Myocyte (in vitro differentiated cells): ENCODE measurements at regions not wholly inside any gene's neighbourhood (a gene's known extent, or its start where the extent isn't known, plus 50 kb on each side); places are given as distances from the start of the nearest gene placed in this dataset.
A peak's percentile ranks its signal among the peaks of the same experiment; 100 is the strongest.

ENCODE experiments used
- DNase-seq: peaks from one replicate; pipeline ENCODE4 v3.0.0-alpha.2; 2012; ENCODE audit warnings: low read depth

DNA sequence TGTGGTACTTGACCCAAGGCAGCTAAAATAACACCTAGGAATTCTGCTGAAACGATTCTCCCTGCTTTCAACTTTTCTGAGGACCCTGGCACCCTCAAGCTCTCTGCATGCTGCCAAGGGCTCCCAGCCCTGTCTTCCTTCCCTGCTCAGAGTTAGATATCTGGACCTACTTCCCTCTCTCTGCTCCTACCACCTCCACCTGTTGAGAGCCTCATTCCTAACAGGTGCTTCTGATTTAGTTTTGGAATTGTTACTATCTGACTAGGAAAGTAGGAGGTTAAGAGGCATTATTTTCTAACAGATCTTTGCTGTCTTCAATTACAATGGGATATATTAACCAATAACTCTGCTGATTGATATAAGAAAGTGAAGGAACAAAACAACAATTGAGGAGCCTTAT lies 253.8 kb downstream of the FZD1 start:
- no peak for DNase-seq

- peak; percentile 82 for DNase-seq
Observed at GRCh38 chr7:91519241-91520158, 255.3 kb downstream of the FZD1 start.

DNA sequence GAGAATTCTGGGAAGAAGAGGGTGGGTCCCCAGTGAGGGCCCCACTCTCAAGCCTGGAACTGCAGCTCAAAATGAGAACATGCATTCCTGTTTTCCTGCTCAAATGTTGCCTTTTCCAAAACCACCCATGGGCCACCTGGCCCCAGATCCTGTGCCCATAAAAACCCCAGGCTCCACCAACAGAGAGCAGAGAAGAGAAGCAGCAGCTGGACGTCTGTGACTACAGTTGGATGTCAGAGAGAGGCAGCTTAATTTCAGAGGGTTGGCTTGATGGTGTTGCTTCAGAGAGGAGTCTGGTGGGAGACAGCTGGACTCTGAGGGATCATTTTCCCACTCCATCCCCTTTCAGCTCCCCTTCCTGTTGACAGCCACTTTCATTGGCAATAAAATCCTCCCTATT lies 256.4 kb downstream of the FZD1 start:
- DNase-seq, result peak; percentile 65

- no peak for DNase-seq
Observed at GRCh38 chr7:91526404-91526803, 262.2 kb downstream of the FZD1 start.

DNA sequence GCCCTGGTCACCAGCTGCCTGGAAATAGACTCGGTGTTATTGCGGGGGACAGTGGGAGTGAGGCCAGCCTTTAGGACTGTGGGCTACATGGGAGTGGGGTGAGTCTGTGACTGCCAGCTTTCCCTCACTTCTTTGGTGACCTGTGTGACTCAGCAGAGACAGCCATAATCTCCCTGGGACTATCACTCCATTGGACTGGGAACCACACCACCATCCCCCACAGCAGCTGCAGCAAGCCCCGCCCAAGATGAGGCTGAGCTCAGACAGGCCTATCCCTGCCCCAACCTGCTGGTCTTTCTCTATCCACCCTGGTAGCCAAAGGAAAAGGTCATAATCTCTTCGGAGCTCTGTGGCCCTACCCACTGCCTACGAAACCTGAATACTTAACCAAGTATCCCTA lies 263.2 kb downstream of the FZD1 start:
- peak; percentile 66 for DNase-seq

- no peak for DNase-seq
Observed at GRCh38 chr7:91533996-91534395, 269.8 kb downstream of the FZD1 start.

GRCh38 chr7:91537260-91538152 lies 273.3 kb downstream of the FZD1 start:
- no peak for DNase-seq

DNA sequence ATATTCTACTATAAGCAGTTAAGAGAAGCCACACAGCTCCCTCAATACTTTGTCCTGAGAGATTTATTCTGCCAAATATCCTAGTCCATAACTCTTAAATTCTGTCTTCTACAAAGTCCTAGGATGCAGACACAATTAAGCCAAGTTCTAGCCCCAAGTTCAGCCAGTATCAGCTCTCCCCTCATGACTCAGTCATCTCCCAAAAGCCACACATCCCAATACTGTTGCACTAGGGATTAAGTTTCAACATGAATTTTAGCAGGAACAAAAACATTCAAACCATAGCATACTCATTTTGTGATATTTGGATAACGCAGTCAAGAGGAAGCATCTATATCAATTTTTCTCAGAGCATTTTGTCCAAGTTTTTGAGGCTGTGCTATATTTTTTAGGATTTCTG lies 277.4 kb downstream of the FZD1 start:
- DNase-seq, result peak; percentile 36

- DNase-seq, result peak; percentile 59
Observed at GRCh38 chr7:91543646-91544045, 279.4 kb downstream of the FZD1 start.

DNA sequence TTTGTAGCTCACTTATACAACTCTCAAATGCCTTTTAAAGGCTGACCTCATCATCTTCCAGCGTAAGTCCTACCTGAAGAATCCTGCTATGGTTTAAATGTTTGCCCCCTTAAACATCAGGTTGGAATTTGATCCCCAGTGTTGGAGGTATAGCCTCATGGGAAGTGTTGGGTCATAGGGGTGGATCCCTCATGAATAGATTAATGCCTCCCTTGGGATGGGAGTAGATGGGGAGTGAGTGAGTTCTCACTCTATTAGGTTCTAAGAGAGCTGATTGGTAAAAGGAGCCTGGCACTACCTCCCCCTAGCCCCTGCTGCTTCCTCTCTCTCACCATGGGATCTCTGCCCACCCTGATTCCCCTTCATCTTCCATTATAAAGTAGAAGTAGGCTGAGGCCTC lies 285.6 kb downstream of the FZD1 start:
- DNase-seq, result no peak

DNA sequence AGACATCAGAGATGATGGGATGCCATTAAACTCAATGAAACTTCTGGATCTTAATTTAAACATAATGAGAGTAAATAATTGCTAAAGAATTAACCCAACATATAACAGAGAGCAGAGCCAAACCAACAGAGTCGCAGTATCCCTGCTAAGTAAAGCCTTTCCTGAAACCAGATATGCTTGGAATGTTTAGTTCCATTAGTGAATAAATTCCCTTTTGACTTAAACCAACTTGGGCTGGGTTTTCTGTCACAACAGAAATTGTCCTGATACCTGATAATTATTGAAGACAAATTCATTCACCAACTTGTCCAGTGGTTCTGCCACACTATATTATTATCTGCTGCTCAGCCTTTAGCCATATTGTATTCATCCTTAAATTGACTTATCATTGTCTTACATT lies 286.7 kb downstream of the FZD1 start:
- DNase-seq, result peak; percentile 13

GRCh38 chr7:91551377-91552175 lies 287.3 kb downstream of the FZD1 start:
- no peak for DNase-seq

- no peak for DNase-seq
Observed at GRCh38 chr7:91553410-91553895, 289.2 kb downstream of the FZD1 start.

DNA sequence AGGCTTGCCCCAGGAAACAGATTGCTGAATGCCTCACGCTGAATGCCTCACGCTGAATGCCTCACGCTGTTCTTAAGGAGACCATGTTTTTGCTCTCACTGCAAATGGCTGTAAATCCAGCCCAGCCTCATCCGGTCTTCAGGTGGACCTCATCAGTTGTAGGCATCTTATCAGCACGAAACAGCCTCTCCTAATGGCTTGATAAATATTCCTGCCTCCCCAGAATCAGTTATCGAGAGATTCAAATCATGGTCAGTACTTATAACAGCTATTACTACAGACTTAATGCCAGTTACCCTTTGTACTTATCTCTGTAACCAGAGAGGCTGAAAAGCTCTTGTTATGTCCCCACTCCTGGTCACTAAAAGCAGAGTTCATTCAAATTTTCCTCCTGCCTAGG lies 290.6 kb downstream of the FZD1 start:
- DNase-seq, result no peak

DNA sequence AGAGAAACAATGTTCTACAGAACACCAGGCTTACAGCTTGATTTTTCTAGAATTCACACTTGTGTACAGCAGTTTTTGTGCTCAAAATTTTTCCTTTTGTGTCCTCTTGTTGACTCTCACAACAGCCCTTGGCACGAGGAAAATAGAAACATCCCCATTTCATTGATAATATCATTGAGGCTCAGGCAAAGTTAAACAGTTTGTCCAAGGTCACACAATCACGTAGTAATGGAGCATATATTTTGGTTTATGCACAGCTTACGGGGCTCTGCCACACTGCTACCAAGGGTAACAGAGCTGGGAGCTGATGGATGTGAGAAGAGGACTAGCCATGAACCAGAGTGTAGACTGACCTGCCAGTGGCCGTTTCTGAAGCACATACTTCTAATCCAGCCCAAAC lies 292.0 kb downstream of the FZD1 start:
- no peak for DNase-seq

DNA sequence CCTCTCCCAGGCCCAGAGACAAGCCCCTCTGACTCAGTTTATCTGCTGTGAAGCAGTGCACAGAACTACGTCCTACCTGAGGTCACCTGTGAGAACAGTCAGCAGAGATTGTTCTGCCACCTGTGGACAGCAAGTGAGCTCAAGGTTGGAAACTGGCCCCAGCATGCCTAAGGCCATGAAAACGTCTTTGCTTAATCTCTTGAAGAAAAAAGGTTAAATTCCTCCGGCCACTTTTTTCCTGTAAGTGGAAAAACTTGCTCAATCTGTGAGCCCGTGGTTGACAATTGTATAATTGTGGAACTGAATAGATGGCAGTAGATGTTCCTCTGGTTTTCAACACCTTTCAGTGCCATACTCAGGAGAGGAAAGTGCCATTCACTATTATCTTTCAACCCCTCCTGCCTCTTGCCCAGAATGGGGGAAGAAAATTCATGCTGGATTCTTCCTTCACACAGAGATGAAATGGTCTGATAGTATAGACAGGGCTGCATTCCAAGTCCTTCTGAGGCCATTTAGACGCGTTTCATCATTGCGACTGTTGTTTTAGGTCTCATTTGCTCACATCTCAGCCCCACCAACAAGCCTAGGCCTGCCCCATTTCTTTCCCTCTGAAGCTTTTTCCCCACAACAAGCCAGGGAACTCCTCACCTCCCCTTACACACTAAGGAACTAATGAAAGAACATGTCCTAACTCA lies 292.9 kb downstream of the FZD1 start:
- DNase-seq, result no peak

GRCh38 chr7:91557789-91558404 lies 293.7 kb downstream of the FZD1 start:
- DNase-seq, result peak; percentile 82

DNA sequence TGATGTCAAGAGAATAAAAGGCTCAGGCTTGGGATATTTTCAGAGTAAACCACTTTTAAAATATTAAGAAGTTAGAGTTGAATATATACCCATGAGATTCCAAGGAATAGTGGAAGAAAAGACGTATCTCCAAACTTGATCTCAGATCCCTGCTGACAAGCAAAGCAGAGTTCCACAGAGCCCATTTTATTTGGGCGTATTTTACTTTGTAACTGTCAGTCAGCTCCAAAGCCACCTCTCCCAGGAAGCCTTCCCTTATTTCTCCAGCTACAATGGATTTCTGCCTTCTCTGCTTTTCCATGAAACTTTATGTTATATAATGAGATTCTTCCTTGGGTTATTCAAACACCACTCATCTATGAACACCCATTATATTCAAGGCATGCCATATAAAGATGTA lies 295.7 kb downstream of the FZD1 start:
- no peak for DNase-seq

DNA sequence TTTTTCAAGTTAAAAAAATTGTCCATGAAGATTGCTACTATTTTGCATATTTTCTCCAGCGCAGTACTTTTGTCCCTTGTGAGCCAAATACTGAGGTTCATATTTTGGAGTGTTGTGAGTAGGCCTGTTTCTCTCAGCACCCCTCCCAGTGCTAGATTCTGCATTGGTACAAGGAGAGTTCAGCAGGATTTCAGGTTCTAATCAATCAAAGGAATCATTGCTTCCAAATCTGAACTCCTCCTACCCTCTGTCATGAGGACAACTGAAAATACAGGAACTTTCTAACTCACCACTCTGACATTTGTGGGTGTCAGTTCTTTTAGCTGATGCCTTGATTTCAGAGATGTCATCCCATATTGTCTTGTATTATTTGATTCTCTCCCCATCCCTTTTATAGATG lies 299.9 kb downstream of the FZD1 start:
- DNase-seq, result no peak

DNA sequence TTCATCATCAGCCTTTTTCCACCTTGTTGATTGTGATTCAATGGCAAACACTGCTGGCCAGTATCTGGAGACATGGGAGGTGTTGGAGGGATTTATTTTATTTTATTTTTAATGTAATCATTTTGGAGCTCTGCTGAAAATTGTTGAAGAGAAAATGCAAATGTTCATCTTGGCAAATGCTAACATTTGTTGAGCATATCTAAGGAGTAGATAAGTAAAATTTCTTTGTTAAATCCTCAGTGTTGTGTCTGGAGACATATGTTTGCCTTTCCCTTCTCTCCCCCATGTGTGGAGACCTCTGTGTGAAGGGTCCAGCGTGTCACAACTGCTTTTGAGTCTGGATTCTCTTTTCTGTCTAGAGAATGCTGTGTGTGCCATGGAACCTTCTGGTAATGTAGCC lies 300.3 kb downstream of the FZD1 start:
- no peak for DNase-seq
